ENCODE measurements at regions not wholly inside any gene's neighbourhood (a gene's known extent, or its start where the extent isn't known, plus 50 kb on each side); places are given as distances from the start of the nearest gene placed in this dataset.

- no peak for TF ChIP-seq CTCF (conservative IDR thresholded peaks at IDR 0.05; ENCODE audit: low read depth in 2 of 2)
- TF ChIP-seq EZH2 (IDR thresholded peaks at IDR 0.05; ENCODE audit: low read depth, unreplicated experiment) = no peak
- no peak for TF ChIP-seq POLR2AphosphoS5 (IDR thresholded peaks at IDR 0.05; ENCODE audit: low read depth)
- TF ChIP-seq ZNF114 (CRISPR knock-in tag; IDR thresholded peaks at IDR 0.05) = no peak
- no peak for TF ChIP-seq EZH2phosphoT487 (IDR thresholded peaks at IDR 0.05; ENCODE audit: unreplicated experiment)
- TF ChIP-seq REST (IDR thresholded peaks at IDR 0.05; ENCODE audit: unreplicated experiment) = no peak
- no peak for TF ChIP-seq CREB1 (CRISPR knock-in tag; IDR thresholded peaks at IDR 0.05; ENCODE audit: low read depth)
- TF ChIP-seq JUNB (IDR thresholded peaks at IDR 0.05; ENCODE audit: unreplicated experiment) = no peak
- TF ChIP-seq NANOG (IDR thresholded peaks at IDR 0.05; ENCODE audit: borderline replicate concordance) = no peak
- TF ChIP-seq ETS1 (IDR thresholded peaks at IDR 0.05) = no peak
- no peak for TF ChIP-seq ZNF331 (CRISPR knock-in tag; IDR thresholded peaks at IDR 0.05; ENCODE audit: low read depth)
These were observed 807.1 kb downstream of the KCNJ2 start for GRCh38 chr17:70976447-70976846.

Measured in GM23338 (cell line).